IMR-90 (cell line): ENCODE measurements at regions not wholly inside any gene's neighbourhood (a gene's known extent, or its start where the extent isn't known, plus 50 kb on each side); places are given as distances from the start of the nearest gene placed in this dataset.

Experiments
- BHLHE40 ChIP-seq: fragments of 150-350 bp; IDR thresholded peaks from 2 replicates; pipeline ENCODE4 v1.6.1; 2016; ENCODE audit warnings: mild to moderate bottlenecking, low read depth, low read length
- FOS ChIP-seq: fragments of 150-350 bp; IDR thresholded peaks from 2 replicates; pipeline ENCODE4 v1.6.1; 2016; ENCODE audit warnings: low read depth, low read length
- MXI1 ChIP-seq: IDR thresholded peaks from 2 replicates; pipeline ENCODE4 v1.6.1; 2012; ENCODE audit warnings: low read depth, mild to moderate bottlenecking, low read length, moderate library complexity, borderline replicate concordance
- POLR2A ChIP-seq: IDR thresholded peaks from 2 replicates; pipeline ENCODE4 v1.6.1; 2012; ENCODE audit warnings: mild to moderate bottlenecking, low read depth, low read length
- RAD21 ChIP-seq: IDR thresholded peaks from 2 replicates; pipeline ENCODE4 v1.6.1; 2012; ENCODE audit warnings: low read length, improper control_type of control experiment
- RFX5 ChIP-seq: IDR thresholded peaks from 2 replicates; pipeline ENCODE4 v1.8.0; 2012; ENCODE audit warnings: low read depth, mild to moderate bottlenecking, low read length, moderate library complexity
- TF ChIP-seq, protein P1 (sequence below): conservative IDR thresholded peaks from 2 replicates; pipeline ENCODE4 v1.5.1; 2012; ENCODE audit warnings: mild to moderate bottlenecking, low read depth, low read length, improper control_type of control experiment
- TF ChIP-seq, protein P2 (sequence below): fragments of 150-350 bp; IDR thresholded peaks from 2 replicates; pipeline ENCODE4 v1.6.1; 2017; ENCODE audit warnings: mild to moderate bottlenecking, antibody characterized with exemption, low read length, low read depth

DNA sequence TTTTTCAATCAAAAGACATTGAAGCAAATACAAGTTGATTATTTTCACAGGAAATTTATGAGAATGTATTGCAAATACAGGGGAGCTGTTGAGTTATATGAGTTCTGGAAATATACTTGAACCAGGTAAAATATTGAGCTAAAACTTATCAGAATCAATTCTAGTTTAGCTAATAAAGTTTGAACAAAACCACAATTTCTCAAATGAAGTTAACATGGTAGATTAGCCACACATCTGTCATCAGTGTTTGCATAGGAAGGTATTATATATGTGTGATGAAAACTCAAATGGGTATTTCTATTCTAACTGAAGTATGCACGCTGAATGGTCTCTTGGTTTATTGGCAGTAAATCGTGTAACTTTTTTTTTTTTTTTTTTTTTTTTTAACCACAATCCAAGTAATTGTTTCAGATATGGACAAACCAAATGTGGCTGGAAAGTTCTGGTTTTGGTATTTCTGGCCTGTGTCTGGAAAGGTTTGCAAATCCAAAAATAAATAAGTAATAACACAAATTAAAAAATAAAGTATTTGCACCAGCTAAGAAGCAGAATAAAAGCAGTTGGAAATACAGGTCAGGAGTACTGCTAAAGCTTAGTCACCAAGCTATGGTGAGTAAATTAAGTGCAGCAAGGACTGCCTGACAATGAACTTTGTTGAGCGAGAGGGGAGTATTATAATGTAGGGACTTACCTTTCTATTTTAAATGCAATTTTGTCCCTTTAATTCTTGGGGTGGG is 479.1 kb upstream of the FANCL start:
- TF ChIP-seq, protein P1, sequence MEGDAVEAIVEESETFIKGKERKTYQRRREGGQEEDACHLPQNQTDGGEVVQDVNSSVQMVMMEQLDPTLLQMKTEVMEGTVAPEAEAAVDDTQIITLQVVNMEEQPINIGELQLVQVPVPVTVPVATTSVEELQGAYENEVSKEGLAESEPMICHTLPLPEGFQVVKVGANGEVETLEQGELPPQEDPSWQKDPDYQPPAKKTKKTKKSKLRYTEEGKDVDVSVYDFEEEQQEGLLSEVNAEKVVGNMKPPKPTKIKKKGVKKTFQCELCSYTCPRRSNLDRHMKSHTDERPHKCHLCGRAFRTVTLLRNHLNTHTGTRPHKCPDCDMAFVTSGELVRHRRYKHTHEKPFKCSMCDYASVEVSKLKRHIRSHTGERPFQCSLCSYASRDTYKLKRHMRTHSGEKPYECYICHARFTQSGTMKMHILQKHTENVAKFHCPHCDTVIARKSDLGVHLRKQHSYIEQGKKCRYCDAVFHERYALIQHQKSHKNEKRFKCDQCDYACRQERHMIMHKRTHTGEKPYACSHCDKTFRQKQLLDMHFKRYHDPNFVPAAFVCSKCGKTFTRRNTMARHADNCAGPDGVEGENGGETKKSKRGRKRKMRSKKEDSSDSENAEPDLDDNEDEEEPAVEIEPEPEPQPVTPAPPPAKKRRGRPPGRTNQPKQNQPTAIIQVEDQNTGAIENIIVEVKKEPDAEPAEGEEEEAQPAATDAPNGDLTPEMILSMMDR, result no peak
- TF ChIP-seq MXI1, result no peak
- TF ChIP-seq POLR2A, result no peak
- no peak for TF ChIP-seq RFX5
- TF ChIP-seq BHLHE40, result no peak
- TF ChIP-seq, protein P2, sequence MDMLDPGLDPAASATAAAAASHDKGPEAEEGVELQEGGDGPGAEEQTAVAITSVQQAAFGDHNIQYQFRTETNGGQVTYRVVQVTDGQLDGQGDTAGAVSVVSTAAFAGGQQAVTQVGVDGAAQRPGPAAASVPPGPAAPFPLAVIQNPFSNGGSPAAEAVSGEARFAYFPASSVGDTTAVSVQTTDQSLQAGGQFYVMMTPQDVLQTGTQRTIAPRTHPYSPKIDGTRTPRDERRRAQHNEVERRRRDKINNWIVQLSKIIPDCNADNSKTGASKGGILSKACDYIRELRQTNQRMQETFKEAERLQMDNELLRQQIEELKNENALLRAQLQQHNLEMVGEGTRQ, result no peak
- no peak for TF ChIP-seq RAD21
- TF ChIP-seq FOS, result no peak
